ENCODE measurements at regions not wholly inside any gene's neighbourhood (a gene's known extent, or its start where the extent isn't known, plus 50 kb on each side); places are given as distances from the start of the nearest gene placed in this dataset.

- TF ChIP-seq TCF12 (IDR thresholded peaks at IDR 0.05; ENCODE audit: low read depth, low read length) (no peak), CTCF (IDR thresholded peaks at IDR 0.05 in 2 of 3, conservative IDR thresholded peaks at IDR 0.05 in 1 of 3; ENCODE audit: control insufficient read depth in 2 of 3, extremely low read depth in 1 of 3, insufficient read depth in 1 of 3, low read depth in 3 of 3, low read length in 3 of 3) (no peak), POLR2AphosphoS2 (IDR thresholded peaks at IDR 0.05; ENCODE audit: low read depth, low read length) (no peak), EZH2 (IDR thresholded peaks at IDR 0.05; ENCODE audit: borderline replicate concordance, control insufficient read depth, low read depth, low read length) (no peak), SP1 (IDR thresholded peaks at IDR 0.05; ENCODE audit: low read depth, low read length) (no peak), USF2 (IDR thresholded peaks at IDR 0.05; ENCODE audit: borderline replicate concordance, low read depth, low read length) (no peak), RFX5 (IDR thresholded peaks at IDR 0.05; ENCODE audit: low read depth, low read length) (no peak)
Measured at GRCh38 chr1:231107151-231107550, 54.7 kb upstream of the TRIM67 start.

All from GM12878 (cell line).